Colon (tissue), 2 donors: ENCODE measurements at regions not wholly inside any gene's neighbourhood (a gene's known extent, or its start where the extent isn't known, plus 50 kb on each side); places are given as distances from the start of the nearest gene placed in this dataset.
"Not testable (repeated sequence)": the region's sequence is repeated elsewhere in the genome, so short reads cannot be mapped to it uniquely, and the experiment has no call there.

Source experiments
- FAIRE-seq: peaks from 2 replicates; lab custom pipeline; 2012; peaks lifted over from hg19 to GRCh38; lab: Jason Lieb, UNC
- donor health status: control.
- donor health status: control.

- no peak for FAIRE-seq
These were observed 89.4 kb downstream of the ZNF675 start for GRCh38 chr19:23597661-23598060.

DNA sequence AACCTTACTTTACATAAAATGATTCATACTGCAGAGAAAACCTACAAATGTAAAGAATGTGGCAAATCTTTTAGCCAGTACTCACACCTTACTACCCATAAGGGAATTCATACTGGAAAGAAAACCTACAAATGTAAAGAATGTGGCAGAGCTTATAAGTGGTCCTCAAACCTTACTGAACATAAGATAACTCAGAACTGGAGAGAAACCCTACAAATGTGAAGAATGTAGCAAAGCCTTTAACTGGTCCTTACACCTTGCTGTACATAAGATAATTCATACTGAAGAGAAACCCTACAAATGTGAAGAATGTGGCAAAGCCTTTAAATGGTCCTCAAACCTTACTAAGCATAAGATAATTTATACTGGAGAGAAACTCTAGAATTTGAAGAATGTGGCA, 90.1 kb downstream of the ZNF675 start:
- FAIRE-seq = no peak

DNA sequence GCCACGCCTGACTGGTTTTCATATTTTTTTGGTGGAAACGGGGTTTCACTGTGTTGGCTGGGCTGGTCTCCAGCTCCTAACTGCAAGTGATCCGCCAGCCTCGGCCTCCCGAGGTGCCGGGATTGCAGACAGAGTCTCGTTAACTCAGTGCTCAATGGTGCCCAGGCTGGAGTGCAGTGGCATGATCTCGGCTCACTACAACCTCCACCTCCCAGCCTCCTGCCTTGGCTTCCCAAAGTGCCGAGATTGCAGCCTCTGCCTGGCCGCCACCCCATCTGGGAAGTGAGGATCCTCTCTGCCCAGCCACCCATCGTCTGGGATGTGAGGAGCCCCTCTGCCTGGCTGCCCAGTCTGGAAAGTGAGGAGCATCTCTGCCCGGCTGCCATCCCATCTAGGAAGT, 92.7 kb downstream of the ZNF675 start:
- not testable (repeated sequence) for FAIRE-seq

GRCh38 chr19:23587546-23587945, 99.5 kb downstream of the ZNF675 start:
- no peak for FAIRE-seq

GRCh38 chr19:23577501-23577900, 109.5 kb downstream of the ZNF675 start:
- FAIRE-seq = no peak

- FAIRE-seq = no peak
These were observed 115.8 kb downstream of the ZNF675 start for GRCh38 chr19:23571175-23571574.

- not testable (repeated sequence) for FAIRE-seq
These were observed 118.9 kb downstream of the ZNF675 start for GRCh38 chr19:23568116-23568515.

DNA sequence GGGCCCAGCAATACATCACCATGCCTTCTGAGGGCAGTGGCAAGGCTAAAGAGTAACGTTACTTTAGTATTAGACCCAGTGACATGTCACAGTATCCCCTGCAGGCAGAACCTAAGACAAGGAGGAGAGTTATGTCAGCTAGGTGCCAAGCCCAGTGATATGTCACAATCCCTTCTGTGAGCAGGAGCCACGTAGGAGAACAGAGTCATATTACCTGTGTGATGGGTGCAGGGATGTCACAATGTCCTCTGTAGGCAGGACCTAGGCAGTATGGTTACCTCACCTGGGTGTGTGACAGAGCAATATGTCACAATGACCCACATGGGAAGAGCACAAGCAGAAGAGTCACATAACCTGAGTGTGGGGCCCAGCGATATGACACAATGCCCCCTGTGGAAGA, 121.8 kb downstream of the ZNF675 start:
- no peak for FAIRE-seq

- FAIRE-seq = no peak
These were observed 123.7 kb downstream of the ZNF675 start for GRCh38 chr19:23563326-23563725.

- no peak for FAIRE-seq
These were observed 125.7 kb downstream of the ZNF675 start for GRCh38 chr19:23561341-23561740.

- no peak for FAIRE-seq
These were observed 127.0 kb downstream of the ZNF675 start for GRCh38 chr19:23560051-23560450.

DNA sequence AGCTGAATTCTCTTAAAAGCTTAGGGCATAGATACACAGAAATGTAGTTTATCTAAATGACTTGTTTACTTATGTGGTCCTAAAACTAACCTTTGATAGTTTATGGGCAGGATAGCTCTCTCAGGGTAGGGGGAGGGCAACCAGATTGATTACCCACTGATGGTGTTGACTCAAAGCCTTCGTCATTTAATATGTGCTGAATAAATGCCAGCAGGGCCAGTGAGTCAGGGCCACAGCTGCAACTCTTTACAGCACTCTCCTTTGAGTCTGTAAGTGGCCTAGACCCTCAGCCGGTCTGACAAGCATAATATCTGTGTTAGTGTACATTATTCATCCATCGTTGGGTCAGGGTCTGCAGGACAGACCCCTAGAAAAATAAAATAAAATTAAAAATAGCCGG, 128.5 kb downstream of the ZNF675 start:
- FAIRE-seq = no peak

DNA sequence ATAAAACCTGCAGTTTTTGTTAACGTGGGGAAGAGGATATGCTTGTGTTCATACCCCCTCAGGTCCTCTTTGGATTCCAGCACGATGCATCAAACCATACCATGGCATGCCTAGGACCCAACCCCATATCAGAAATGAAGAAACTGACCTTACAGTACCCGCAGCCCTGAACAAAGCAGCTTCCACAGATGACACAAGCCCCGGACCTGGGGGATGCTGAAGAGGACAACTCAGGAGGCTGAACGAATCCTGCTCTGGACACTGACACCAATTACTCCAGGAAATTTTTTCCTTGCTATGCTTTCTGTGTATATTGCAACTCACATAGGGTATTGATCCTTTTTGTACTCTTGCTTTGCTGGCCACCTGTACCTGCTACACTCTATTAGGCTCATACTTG, 129.6 kb downstream of the ZNF675 start:
- FAIRE-seq = no peak

- no peak for FAIRE-seq
These were observed 132.5 kb downstream of the ZNF675 start for GRCh38 chr19:23554548-23554947.

- not testable (repeated sequence) for FAIRE-seq
These were observed 136.9 kb downstream of the ZNF675 start for GRCh38 chr19:23550102-23550501.

DNA sequence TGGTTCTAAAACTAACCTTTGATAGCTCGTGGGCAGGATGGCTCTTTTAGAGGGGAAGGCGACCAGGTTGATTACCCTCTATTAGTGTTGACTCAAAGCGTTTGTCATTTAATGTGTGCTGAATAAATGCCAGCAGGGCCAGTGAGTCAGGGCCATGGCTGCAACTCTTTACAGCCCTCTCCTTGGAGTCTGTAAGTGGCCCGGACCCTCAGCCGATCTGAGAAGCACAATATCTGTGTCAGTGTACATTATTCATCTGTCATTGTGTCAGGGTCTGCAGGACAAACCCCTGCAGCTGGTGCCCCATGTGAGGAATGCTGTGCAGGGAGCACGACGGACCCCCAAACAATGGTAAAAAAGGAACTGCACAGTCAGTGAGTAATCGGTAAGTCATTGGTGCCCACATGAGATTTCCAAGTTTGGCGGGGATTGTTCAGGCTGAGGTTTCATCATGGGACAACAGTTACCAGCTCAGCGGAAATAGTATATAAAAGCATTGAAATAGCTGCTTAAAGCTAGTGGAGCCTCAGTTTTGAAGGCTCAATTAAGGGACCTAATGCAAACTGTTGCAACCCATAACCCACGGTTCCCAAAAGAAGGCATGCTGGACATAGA, 139.1 kb downstream of the ZNF675 start:
- no peak for FAIRE-seq

DNA sequence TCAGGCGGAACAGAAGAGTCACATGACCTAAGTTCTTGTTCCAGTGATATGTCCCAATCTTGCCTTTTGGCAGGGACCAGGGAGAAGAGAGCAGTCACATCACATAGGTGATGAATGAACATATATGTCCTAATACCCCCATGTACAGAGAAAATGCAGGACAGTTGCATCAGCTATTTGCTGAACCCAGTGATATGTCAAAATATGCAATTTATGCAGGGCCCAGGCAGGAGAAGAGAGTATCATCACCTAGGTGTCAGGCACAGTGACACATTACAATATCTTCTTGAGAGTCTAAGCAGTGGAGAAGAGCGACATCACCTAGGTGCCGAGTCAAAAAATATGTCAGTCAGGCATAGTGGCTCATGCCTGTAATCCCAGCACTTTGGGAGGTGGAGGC, 139.9 kb downstream of the ZNF675 start:
- no peak for FAIRE-seq

DNA sequence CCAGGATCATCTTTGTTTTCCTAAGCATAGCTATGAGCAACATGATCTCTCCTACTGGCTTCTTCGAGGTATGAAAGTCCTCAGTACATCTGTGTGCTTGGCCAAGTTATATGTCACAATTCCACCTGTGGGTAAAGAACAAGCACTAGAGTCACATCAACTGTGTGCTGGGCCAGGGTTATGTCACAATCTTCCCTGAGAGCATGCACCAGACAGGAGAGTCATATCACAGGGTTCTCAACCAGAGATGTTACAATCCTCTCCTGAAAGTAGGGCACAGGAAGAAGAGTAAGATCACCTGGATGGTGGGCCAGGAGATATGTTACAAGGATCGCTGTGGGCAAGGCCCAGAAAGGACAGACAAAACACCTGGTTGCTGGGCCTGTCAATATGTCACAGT, 143.7 kb downstream of the ZNF675 start:
- no peak for FAIRE-seq

GRCh38 chr19:23542562-23542961, 144.4 kb downstream of the ZNF675 start:
- FAIRE-seq = no peak

GRCh38 chr19:23541991-23542390, 145.0 kb downstream of the ZNF675 start:
- FAIRE-seq = no peak

GRCh38 chr19:23540180-23540579, 144.9 kb upstream of the ZNF91 start:
- FAIRE-seq = not testable (repeated sequence)

- no peak for FAIRE-seq
These were observed 144.2 kb upstream of the ZNF91 start for GRCh38 chr19:23539499-23539898.

GRCh38 chr19:23537136-23537535, 141.9 kb upstream of the ZNF91 start:
- FAIRE-seq = not testable (repeated sequence)

DNA sequence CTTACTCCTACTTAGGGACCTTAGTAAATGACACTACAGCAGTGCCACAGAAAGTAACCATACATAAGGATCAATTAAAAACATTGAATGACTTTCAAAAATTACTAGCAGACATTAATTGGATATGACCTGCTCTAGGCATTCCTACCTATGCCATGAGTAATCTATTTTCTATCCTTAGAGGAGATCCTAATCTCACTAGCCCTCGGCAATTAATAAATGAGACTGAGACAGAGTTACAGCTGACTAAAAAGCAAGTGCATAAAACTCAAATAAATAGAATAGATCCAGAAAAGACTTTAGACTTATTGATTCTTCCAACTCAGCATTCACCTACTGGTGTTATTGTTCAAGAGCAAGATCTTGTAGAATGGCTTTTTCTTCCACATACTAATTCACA, 141.1 kb upstream of the ZNF91 start:
- FAIRE-seq = not testable (repeated sequence)

DNA sequence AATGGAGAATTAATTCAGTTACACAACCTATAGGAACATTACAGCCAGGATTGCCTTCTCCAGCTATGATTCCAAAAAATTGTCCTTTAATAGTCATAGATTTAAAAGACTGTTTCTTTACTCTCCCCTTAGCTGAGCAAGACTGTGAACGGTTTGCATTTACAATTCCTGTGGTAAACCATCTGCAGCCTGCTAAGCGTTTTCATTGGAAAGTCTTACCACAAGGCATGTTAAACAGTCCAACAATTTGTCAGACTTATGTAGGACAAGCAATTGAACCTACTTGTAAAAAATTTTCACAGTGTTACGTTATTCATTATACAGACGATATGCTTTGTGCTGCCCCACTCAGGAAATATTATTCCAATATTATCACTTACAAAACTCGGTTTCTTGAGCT, 140.6 kb upstream of the ZNF91 start:
- not testable (repeated sequence) for FAIRE-seq
